ENCODE measurements at regions not wholly inside any gene's neighbourhood (a gene's known extent, or its start where the extent isn't known, plus 50 kb on each side); places are given as distances from the start of the nearest gene placed in this dataset.

DNA sequence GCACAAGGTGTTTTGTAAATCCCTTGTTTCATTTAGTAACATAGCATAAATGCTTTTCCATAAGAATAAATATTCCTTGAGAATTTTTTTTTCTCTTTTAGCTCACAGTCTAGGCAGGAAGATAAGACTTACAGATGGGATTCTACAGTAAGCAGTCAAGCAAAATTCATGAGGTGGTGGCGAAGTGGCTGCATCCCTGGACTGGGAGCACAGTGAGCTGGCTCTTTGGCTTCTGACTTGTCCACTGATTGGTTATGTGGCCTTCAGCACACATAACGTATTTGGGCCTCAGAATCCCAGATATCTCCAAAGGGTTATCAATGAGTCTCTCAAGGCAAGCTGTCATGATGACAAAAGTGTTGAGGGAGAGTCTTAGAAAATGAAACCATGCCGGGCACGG is 99.8 kb downstream of the EBNA1BP2 start:
- Mint-ChIP-seq H3K4me3 (no peak overlapping the region), H3K27me3 (peaks cover 4% of the 10 kb centered on the region), H3K27ac (no peak overlapping the region), H3K36me3 (no peaks in the 10 kb centered on the region), H3K4me1 (peaks cover 19% of the 10 kb centered on the region), H3K9me3 (no peaks in the 10 kb centered on the region)
- CTCF ChIA-PET = interaction anchor here (0.6 to 8.2 kb wide), 13 partner anchors 11 to 305 kb away, joined by 3 to 265 read pairs (median 11); partner anchors contain the start of genes C1orf50, ERMAP, P3H1 and SVBP
- no peak for DNase-seq

DNA sequence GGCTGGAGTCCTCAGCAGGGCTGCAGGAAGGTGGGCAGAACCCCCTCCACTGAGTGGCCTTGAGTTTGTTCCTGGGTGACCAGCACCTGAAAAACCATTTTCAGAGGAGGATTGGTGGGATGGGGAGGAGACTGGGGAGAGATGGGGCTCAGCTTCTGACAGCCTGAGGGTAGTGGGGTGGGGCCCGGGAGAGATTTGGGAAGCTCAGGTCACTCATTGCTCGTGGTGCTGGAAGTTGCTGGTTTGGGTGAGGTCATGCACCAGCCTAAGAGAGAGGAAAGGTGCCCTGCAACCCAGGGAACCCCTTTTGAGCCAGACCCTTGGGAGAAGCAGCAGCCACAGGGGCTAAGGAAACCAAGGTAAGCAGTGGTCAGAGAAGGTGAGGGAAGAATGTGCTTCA is 100.8 kb downstream of the EBNA1BP2 start:
- DNase-seq = no peak
- no peak overlapping the region for H3K27ac Mint-ChIP-seq
- H3K27me3 Mint-ChIP-seq = peaks cover 11% of the 10 kb centered on the region
- H3K9me3 Mint-ChIP-seq = no peaks in the 10 kb centered on the region
- H3K4me1 Mint-ChIP-seq = peaks cover 19% of the 10 kb centered on the region
- no peaks in the 10 kb centered on the region for H3K36me3 Mint-ChIP-seq
- no peak overlapping the region for H3K4me3 Mint-ChIP-seq
- CTCF ChIA-PET = interaction anchor here (1.1 to 8.2 kb wide), 4 partner anchors 148 to 294 kb away, joined by 4 to 265 read pairs (median 116); no protein-coding TSS in a partner anchor

DNA sequence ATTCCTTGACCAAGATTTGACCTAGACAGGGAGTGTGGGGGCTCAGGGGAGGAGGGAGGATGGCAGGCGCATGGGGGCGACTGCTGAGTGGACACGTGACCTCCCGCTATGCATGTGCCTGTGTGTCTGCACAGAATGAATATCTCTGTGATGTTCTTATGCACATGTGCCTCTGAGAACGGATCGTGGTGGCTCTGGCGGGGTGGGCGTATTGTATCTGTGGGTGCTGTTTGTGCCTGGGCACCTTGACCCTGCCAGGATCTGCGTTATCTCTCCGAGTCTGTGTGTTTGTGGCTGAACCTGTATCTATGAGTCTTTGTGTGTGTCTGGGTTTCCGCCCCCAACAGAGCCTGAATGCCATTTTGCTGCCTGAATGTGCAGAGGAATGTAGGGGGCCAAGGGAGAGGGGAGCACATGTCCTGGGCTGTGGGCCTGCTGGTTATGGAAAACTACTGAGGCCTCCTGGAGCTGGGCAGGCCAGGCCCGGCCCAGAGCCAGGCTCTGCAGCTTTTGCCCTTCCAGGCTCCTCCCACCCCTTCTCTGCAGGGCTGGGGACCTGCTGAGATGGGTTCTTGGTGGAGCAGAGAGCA is 102.5 kb downstream of the EBNA1BP2 start:
- Mint-ChIP-seq H3K27ac (no peak overlapping the region), H3K27me3 (peaks cover 11% of the 10 kb centered on the region), H3K4me3 (no peak overlapping the region), H3K36me3 (no peaks in the 10 kb centered on the region), H3K9me3 (no peaks in the 10 kb centered on the region), H3K4me1 (peaks cover 19% of the 10 kb centered on the region)
- CTCF ChIA-PET = interaction anchor here (5.5 to 8.2 kb wide), 2 partner anchors 146 to 155 kb away, joined by 128 to 265 read pairs; no protein-coding TSS in a partner anchor
- DNase-seq = no peak

DNA sequence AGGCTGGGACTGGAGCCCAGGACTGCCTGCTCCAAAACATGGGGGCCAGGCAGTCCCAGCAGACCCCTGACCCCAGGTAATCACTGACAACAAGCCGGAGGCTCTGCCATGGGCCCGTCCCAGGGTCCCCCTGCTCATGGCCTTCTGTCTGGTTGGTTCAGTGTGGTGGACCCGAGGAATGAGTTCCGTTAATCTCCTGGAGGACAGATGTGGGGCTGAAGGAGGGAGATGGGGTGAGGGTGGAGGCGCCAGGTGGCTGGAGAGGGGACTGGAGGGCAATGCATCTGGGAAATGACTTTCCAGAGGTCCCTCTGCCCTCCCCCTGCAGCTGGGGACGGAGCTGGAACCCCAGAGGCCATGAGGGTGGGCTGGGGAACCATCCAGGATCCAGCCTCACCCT is 103.2 kb downstream of the EBNA1BP2 start:
- Mint-ChIP-seq H3K27me3 (peaks cover 11% of the 10 kb centered on the region), H3K4me1 (peaks cover 19% of the 10 kb centered on the region), H3K9me3 (no peaks in the 10 kb centered on the region), H3K4me3 (no peak overlapping the region), H3K36me3 (no peaks in the 10 kb centered on the region), H3K27ac (no peak overlapping the region)
- no peak for DNase-seq
- CTCF ChIA-PET = interaction anchor here (8.2 kb wide), 1 partner anchor 154 kb away, joined by 265 read pairs; no protein-coding TSS in a partner anchor

DNA sequence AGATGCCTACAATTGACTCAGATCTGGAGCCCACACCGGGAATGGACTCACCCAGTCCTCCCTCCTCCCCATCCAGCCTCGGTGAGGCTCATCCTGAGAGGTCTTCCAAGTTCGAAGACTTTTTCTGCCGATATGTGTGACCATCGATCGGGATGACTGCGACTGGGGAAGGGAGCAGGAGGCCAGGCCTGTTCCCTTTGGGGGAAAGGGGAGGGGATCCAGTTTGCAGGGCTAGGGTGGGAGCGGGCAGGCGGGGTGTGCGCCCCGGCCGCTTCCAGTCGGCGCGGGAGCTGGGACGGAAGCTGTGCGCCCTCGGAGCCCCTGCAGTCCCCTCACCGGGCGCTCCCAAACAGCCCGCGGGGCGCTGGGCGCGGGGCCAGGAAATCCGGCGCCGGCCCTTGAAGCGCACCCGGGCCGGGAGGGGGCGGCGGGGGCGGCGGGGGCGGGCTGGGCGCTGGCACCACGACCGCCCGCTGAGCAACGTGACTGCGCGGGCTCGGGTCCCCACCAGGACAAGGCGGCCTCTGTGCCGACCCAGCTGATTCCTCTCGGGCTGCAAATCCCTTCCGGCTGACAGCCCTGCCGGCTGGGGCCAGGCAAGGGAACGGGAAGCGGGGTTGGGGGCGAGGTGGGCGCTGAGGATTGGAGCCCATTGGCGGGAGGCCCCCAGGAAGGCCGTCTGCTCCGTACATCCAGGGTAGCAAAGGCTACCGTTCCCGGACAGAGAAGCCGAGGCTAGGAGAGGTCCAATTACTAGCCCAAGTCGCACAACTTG is 103.9 kb downstream of the EBNA1BP2 start:
- peaks cover 11% of the 10 kb centered on the region for H3K27me3 Mint-ChIP-seq
- H3K36me3 Mint-ChIP-seq = no peaks in the 10 kb centered on the region
- peak; percentile 46 for DNase-seq
- CTCF ChIA-PET = interaction anchor here (8.2 kb wide), 1 partner anchor 154 kb away, joined by 265 read pairs; no protein-coding TSS in a partner anchor
- H3K4me1 Mint-ChIP-seq = peaks cover 16% of the 10 kb centered on the region
- H3K9me3 Mint-ChIP-seq = no peaks in the 10 kb centered on the region
- peak overlapping the region; percentile 53 for H3K4me3 Mint-ChIP-seq
- H3K27ac Mint-ChIP-seq = no peak overlapping the region

DNA sequence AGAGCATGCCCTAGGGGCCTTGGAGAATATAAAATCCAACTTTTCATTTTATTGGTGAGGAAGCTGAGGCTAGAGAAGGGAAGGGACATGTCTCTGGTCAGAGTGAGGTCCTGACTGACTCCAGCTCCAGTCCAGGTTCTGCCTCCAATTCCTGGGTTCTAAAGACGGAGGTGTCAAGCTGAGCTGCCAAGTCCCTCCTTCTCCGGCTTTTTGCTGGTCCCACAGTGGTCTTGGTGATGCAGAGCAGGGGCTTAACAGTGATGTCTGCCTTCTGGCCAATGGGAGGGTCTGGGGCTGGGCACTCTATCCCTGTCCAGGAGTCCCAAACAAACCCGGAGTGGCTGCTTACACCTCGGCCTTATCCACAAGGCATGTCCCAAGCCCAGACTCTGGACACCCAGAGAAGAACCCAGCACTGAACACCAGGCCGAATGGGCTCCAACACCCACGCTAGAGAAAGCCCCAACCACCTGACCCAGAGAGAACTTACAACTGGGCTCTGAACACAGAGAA is 104.8 kb downstream of the EBNA1BP2 start:
- H3K27ac Mint-ChIP-seq = no peak overlapping the region
- DNase-seq = no peak
- no peaks in the 10 kb centered on the region for H3K36me3 Mint-ChIP-seq
- peaks cover 11% of the 10 kb centered on the region for H3K27me3 Mint-ChIP-seq
- H3K9me3 Mint-ChIP-seq = no peaks in the 10 kb centered on the region
- H3K4me1 Mint-ChIP-seq = peaks cover 16% of the 10 kb centered on the region
- peak overlapping the region; percentile 53 for H3K4me3 Mint-ChIP-seq
- CTCF ChIA-PET = no interaction called here

DNA sequence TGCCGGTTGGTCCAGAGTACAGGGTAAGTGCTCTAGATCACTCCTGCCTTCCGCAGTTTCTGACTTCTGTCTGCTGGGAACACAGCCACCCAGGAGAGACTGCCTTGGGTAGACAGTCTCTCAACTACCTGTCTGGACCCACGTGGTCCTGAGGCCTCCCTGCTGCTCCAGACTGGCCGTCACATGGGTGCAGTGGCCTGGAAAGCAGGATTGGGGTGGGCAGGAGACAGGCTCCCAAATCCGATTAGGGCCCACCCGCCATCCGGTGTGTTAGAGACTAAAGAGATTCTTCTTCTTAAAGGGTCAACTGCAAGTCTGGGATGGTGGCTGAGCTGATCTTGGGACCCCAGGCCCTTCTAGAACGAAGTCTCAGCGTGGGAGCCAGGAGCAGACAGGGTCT is 105.5 kb downstream of the EBNA1BP2 start:
- peaks cover 11% of the 10 kb centered on the region for H3K27me3 Mint-ChIP-seq
- no peak for DNase-seq
- CTCF ChIA-PET = no interaction called here
- H3K4me1 Mint-ChIP-seq = peaks cover 14% of the 10 kb centered on the region
- H3K36me3 Mint-ChIP-seq = no peaks in the 10 kb centered on the region
- no peak overlapping the region for H3K4me3 Mint-ChIP-seq
- H3K9me3 Mint-ChIP-seq = no peaks in the 10 kb centered on the region
- no peak overlapping the region for H3K27ac Mint-ChIP-seq

DNA sequence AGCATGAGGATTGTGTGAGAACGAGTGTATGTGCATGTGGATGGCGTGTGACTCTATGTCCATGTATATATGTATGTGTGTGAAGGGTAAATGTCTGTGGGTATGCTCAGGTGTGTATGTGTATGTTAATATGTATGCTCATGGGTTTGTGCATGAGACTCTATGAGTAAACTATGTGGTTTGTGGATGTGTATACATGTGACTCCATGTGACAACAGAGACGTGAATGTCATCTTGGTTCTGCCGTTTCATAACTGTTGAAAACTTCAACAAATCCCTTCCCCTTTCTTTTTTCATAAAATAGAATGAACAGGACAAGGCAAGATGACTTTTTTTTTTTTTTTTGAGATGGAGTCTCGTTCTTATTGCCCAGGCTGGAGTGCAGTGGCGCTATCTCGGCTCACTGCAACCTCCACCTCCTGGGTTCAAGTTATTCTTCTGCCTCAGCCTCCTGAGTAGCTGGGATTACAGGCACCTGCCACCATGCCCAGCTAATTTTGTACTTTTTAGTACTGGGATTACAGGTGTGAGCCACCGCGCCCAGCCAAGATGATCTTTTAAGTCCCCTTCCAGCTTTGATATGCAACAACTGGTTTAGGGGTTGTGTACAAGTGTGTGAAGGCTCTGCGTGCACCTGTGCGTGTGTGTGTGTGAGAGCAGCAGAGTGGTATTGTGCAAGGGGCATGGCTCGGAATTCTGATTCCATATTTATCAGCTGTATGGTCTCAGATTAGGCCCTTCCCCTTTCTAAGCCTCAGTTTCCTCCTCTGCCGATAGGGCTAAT is 106.3 kb downstream of the EBNA1BP2 start:
- H3K4me1 Mint-ChIP-seq = peaks cover 12% of the 10 kb centered on the region
- no peaks in the 10 kb centered on the region for H3K36me3 Mint-ChIP-seq
- no peak for DNase-seq
- H3K27me3 Mint-ChIP-seq = peaks cover 11% of the 10 kb centered on the region
- no peaks in the 10 kb centered on the region for H3K9me3 Mint-ChIP-seq
- CTCF ChIA-PET = interaction anchor here (1.6 to 2.8 kb wide), 3 partner anchors 8 to 143 kb away, joined by 4 to 12 read pairs (median 11); no protein-coding TSS in a partner anchor
- no peak overlapping the region for H3K4me3 Mint-ChIP-seq
- no peak overlapping the region for H3K27ac Mint-ChIP-seq

DNA sequence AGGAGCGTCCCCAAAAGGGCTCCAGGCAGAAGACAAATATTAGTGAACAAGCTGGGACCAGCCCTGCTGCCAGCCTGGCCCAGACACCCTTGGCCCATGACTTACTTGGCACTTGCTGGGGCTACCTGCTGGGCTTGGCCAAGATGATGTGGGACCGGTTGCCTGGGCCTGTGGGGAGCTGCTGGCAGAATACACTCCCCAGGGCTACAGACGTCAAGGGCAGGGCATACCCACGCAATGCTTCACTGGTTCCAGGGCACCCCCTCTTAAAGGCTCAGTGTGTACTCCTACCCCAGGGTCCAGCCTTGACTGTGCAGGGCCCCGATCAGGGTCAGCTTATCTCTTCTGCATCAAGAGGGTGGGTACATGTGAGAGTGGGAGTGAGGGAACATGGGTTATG is 106.5 kb upstream of the SLC2A1 start:
- no peak for DNase-seq
- Mint-ChIP-seq H3K27ac (no peak overlapping the region), H3K27me3 (peaks cover 11% of the 10 kb centered on the region), H3K9me3 (no peaks in the 10 kb centered on the region), H3K4me3 (no peak overlapping the region), H3K4me1 (peaks cover 13% of the 10 kb centered on the region), H3K36me3 (no peaks in the 10 kb centered on the region)
- CTCF ChIA-PET = interaction anchor here (1.6 to 2.8 kb wide), 3 partner anchors 8 to 142 kb away, joined by 4 to 12 read pairs (median 11); no protein-coding TSS in a partner anchor

DNA sequence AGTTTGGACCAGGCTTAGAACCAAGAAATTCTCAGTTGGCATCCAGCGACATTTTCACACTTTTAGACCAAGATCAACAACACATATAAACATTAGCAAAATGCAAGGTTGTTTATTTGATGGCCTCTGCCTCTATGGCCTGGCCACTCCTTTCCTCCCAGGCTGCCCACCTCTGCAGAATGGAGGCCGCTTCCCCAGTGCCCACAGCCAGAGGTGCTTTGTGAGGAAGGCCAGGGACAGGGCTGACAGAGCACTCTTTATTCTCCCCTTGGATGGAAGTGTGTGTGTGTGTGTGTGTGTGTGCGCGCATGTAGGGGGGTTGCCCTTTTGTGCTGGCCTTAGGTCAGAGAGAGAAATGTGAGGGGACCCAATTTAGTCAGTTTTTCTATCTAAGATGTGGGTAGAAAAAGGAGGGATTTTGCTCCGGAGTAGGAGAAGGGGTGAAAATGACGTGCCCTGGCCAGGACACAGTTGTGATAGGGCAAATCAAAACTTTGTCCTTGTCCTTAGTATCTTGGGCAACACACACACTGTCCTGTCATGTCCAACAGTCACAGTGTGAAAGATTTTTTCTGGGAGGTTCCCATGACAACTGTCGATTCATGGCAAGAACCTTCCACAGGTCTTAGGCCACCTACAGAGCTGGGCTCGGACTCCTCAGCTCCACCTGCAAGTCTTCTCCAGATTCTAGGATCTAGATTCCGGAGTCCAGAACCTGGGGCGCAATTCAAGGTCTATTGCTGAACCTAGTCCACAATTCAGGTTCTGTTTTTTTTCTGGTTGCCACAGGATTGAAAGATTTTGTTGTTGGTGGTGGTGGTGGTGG is 104.9 kb upstream of the SLC2A1 start:
- Mint-ChIP-seq H3K4me3 (no peak overlapping the region), H3K4me1 (peaks cover 25% of the 10 kb centered on the region), H3K27me3 (peaks cover 11% of the 10 kb centered on the region), H3K9me3 (no peaks in the 10 kb centered on the region), H3K27ac (no peak overlapping the region), H3K36me3 (no peaks in the 10 kb centered on the region)
- CTCF ChIA-PET = interaction anchor here (1.0 to 2.8 kb wide), 4 partner anchors 10 to 151 kb away, joined by 5 to 12 read pairs (median 8); no protein-coding TSS in a partner anchor
- no peak for DNase-seq

DNA sequence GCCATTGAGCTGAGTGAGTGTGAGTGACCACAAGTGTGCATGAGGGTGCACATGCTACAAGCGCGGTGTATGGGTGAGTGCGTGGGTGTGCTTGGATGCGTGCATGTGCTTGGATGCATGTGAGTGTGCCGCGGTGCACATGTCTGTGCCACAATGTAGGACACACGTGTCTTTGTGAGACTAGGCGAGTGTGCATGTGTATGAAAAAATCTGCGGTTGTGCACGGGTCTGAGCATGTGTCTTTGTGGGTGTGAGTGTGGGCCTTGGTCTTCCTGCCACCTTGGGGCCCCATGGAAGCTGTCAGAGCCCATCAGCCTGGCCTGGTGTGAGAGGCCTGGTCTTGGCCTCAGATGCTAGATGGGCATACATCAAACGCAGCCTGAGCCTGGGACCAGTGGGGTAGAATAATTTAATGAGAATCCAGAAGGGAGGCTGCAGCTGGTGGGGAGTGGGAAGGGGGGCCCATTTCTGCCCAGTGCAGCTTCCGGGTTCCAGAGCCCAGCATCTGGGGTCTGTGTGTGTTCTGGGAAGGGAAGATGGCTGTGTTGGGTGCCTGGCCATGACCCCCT is 103.9 kb upstream of the SLC2A1 start:
- no peaks in the 10 kb centered on the region for H3K9me3 Mint-ChIP-seq
- peaks cover 7% of the 10 kb centered on the region for H3K27me3 Mint-ChIP-seq
- H3K27ac Mint-ChIP-seq = no peak overlapping the region
- H3K36me3 Mint-ChIP-seq = peaks cover 2% of the 10 kb centered on the region
- CTCF ChIA-PET = interaction anchor here (1.0 kb wide), 1 partner anchor 11 kb away, joined by 5 read pairs; no protein-coding TSS in a partner anchor
- H3K4me3 Mint-ChIP-seq = no peak overlapping the region
- no peak for DNase-seq
- peaks cover 28% of the 10 kb centered on the region for H3K4me1 Mint-ChIP-seq

DNA sequence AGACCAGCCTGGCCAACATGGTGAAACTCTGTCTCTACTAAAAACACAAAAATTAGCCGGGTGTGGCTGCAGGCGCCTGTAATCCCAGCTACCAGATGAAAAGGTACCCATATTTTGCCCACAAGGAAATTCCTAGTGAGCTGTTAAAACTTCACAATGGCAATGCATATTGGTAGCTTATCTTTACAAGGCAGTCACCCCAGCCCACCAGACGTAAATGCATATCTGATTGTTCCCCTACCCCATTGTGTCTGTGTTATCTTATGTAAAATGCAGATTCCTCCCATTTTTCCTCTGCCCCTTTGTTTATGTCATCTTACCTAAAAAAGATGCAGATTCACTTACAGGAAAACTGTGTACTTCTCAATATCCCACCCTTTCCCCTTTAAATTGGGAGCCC is 103.1 kb upstream of the SLC2A1 start:
- no peaks in the 10 kb centered on the region for H3K9me3 Mint-ChIP-seq
- H3K4me3 Mint-ChIP-seq = no peak overlapping the region
- H3K27ac Mint-ChIP-seq = no peak overlapping the region
- peaks cover 3% of the 10 kb centered on the region for H3K36me3 Mint-ChIP-seq
- CTCF ChIA-PET = interaction anchor here (1.1 kb wide), 1 partner anchor 11 kb away, joined by 5 read pairs; no protein-coding TSS in a partner anchor
- no peak for DNase-seq
- H3K4me1 Mint-ChIP-seq = peaks cover 29% of the 10 kb centered on the region
- peaks cover 4% of the 10 kb centered on the region for H3K27me3 Mint-ChIP-seq
